Left renal pelvis (tissue), 4 donors: ENCODE measurements at regions not wholly inside any gene's neighbourhood (a gene's known extent, or its start where the extent isn't known, plus 50 kb on each side); places are given as distances from the start of the nearest gene placed in this dataset.
"Not testable (repeated sequence)": the region's sequence is repeated elsewhere in the genome, so short reads cannot be mapped to it uniquely, and the experiment has no call there.

Source experiments
- DNase-seq, 4 donors: peaks; one replicate each; pipeline ENCODE4 v3.0.0-alpha.2; 2013; ENCODE audit warnings: low read depth in 4 of 4, low spot score in 3 of 4

GRCh38 chrX:65831268-65831667, 163.8 kb downstream of the MSN start:
- DNase-seq: no peak

- DNase-seq: no peak
These were observed 161.1 kb downstream of the MSN start for GRCh38 chrX:65828599-65828998.

GRCh38 chrX:65825226-65825625, 157.8 kb downstream of the MSN start:
- not testable (repeated sequence) for DNase-seq

DNA sequence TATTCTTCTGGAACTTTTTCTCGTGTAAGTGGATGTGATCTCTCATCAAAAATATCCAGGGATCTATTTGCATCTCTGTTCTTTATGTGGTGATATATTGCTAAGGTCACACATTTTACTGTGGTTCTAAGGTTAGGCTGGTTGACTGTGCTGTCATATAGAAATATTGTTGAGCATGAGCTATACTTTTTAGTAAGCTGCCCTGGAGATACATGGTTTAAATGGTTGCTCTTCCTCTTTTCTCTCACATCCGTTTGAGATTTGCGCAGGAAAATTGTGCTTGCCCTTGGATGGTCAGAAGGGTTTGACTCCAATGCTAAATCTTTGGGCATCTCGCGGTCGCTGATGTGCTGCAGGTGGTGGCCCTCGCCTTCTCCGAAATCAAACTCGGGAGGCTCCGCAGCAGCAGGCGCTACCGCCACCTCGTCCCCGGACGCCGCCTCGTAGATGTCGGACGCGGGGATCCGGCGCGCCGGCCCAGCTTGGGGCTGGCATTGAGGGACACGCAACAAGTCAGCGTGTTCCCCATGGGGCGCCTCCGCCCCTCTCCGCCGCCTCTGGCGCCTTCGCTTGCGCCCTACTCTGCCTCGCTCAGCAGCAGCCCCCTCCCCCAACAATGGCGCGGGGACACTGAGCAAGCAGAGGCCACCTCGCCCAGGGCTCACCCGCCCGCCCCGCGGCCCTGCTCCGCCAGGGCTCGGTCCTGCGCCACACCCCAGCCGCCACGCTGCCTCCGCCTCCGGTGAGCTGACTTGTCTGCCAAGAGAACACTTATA, 154.5 kb downstream of the MSN start:
- DNase-seq: no peak

GRCh38 chrX:65819983-65820382, 152.5 kb downstream of the MSN start:
- not testable (repeated sequence) for DNase-seq

GRCh38 chrX:65813245-65813644, 145.8 kb downstream of the MSN start:
- no peak for DNase-seq

- DNase-seq: no peak
These were observed 144.2 kb downstream of the MSN start for GRCh38 chrX:65811558-65812228.
